ENCODE measurements at regions not wholly inside any gene's neighbourhood (a gene's known extent, or its start where the extent isn't known, plus 50 kb on each side); places are given as distances from the start of the nearest gene placed in this dataset.

- Histone ChIP-seq H2AK5ac (ENCODE audit: low read depth, low read length) (no peak overlapping the region), H3K27ac (ENCODE audit: insufficient read depth, low read length) (no peak overlapping the region), H3K4ac (ENCODE audit: low read depth, low read length) (no peak overlapping the region), H4K8ac (ENCODE audit: low read depth in 2 of 2, low read length in 2 of 2) (no peak overlapping the region), H4K20me1 (ENCODE audit: insufficient read depth, low read length) (no peaks in the 10 kb centered on the region), H4K91ac (ENCODE audit: insufficient read depth, low read depth, low read length) (no peak overlapping the region), H3K27me3 (ENCODE audit: control insufficient read depth, insufficient read depth, low read length) (peaks cover 3% of the 10 kb centered on the region), H2BK120ac (ENCODE audit: low read depth, low read length) (no peak overlapping the region), H3K4me1 (ENCODE audit: control insufficient read depth, insufficient read depth, low read length) (peaks cover 6% of the 10 kb centered on the region; the same call in 1 of the 2 replicates), H2AFZ (replicated peaks; ENCODE audit: low read length, poor library complexity) (no peak overlapping the region), H2BK5ac (ENCODE audit: low read depth, low read length, poor library complexity, severe bottlenecking) (no peak overlapping the region), H3K4me2 (ENCODE audit: low read depth, low read length) (no peak overlapping the region), H3K14ac (replicated peaks; ENCODE audit: low read depth, low read length) (no peak overlapping the region), H3K36me3 (ENCODE audit: control insufficient read depth, insufficient read depth, low read length) (no peaks in the 10 kb centered on the region), H2BK15ac (ENCODE audit: low read depth, low read length) (no peak overlapping the region), H3K4me3 (ENCODE audit: insufficient read depth, low read depth, low read length) (no peak overlapping the region), H3K18ac (ENCODE audit: low read depth, low read length) (no peak overlapping the region), H2AK9ac (replicated peaks; ENCODE audit: low read depth, low read length, poor library complexity) (no peak overlapping the region), H3K23ac (ENCODE audit: low read depth, low read length) (no peak overlapping the region), H3K9me3 (ENCODE audit: control insufficient read depth, insufficient read depth, low read length) (peaks cover 4% of the 10 kb centered on the region), H3K9me1 (ENCODE audit: insufficient read depth, low read length) (0 out of 2 replicates have a peak, but pooled peaks cover 3% of the 10 kb centered on the region), H3K79me1 (ENCODE audit: low read depth in 1 of 2, low read length in 2 of 2) (no peaks in the 10 kb centered on the region), H2BK20ac (ENCODE audit: low read depth, low read length) (no peak overlapping the region), H3K56ac (ENCODE audit: extremely low read depth, insufficient read depth, low read length) (no peak overlapping the region), H4K5ac (ENCODE audit: low read depth, low read length) (no peak overlapping the region), H3K9ac (ENCODE audit: low read depth, low read length) (no peak overlapping the region)
- dilution Hi-C loops (cut with HindIII; ENCODE audit: low sequenced_read_pairs, unreplicated experiment) (no loop called here), in situ Hi-C loops (cut with MboI; ENCODE audit: low sequenced_read_pairs) (loop anchor here (10.0 kb wide), 1 partner anchor 118 kb away; no protein-coding TSS in a partner anchor), intact Hi-C loops (cut with micrococcal nuclease) (loop anchor here (5.0 kb wide), 1 partner anchor 220 kb away; the partner anchor contains the start of gene ZXDC)
- DNase-seq: no peak
- POLR2A ChIA-PET (ENCODE audit: unreplicated experiment): no interaction called here
- ATAC-seq (ENCODE audit: low read depth): no peak
- TF ChIP-seq RCOR1 (IDR thresholded peaks at IDR 0.05; ENCODE audit: insufficient replicate concordance, low read length) (no peak), RFX5 (IDR thresholded peaks at IDR 0.05; ENCODE audit: low read depth, low read length) (no peak), SMC3 (IDR thresholded peaks at IDR 0.05; ENCODE audit: low read depth, low read length) (no peak), MXI1 (IDR thresholded peaks at IDR 0.05; ENCODE audit: borderline replicate concordance, low read depth, low read length) (no peak), CHD1 (IDR thresholded peaks at IDR 0.05; ENCODE audit: low read depth, low read length) (no peak), NFE2L2 (IDR thresholded peaks at IDR 0.05; ENCODE audit: low read depth, low read length) (no peak), ELK1 (IDR thresholded peaks at IDR 0.05; ENCODE audit: borderline replicate concordance, low read depth, low read length) (no peak), BHLHE40 (IDR thresholded peaks at IDR 0.05; ENCODE audit: low read depth, low read length) (no peak), USF2 (IDR thresholded peaks at IDR 0.05; ENCODE audit: low read depth, low read length) (no peak), POLR2A (IDR thresholded peaks at IDR 0.05; ENCODE audit: low read depth, low read length) (no peak), MAZ (IDR thresholded peaks at IDR 0.05; ENCODE audit: borderline replicate concordance, low read depth, low read length) (no peak), MAFK (IDR thresholded peaks at IDR 0.05; ENCODE audit: low read depth, low read length) (no peak)
- CTCF ChIA-PET: interaction anchor here (0.9 kb wide), 1 partner anchor 12 kb away, joined by 3 read pairs; no protein-coding TSS in a partner anchor
- no TSS peak for BruUV-seq (replicated peaks)
- 95% methylated on average over 6 of the region's 11 CpGs; no CpG with 5 or more reads in 1 of the 2 experiments for WGBS, 2 experiments (ENCODE audit: extremely low coverage in 2 of 2, insufficient read length in 1 of 2)
These were observed 76.8 kb upstream of the ALDH1L1 start for GRCh38 chr3:126257174-126257573.

All from IMR-90 (cell line).